Breast epithelium (tissue), 3 donors: ENCODE measurements at regions not wholly inside any gene's neighbourhood (a gene's known extent, or its start where the extent isn't known, plus 50 kb on each side); places are given as distances from the start of the nearest gene placed in this dataset.

Source experiments
- CTCF ChIP-seq, 3 donors: fragments of 450-650 bp; IDR thresholded peaks; one replicate each; pipeline ENCODE4 v1.5.1; 2016 to 2017; ENCODE audit warnings: antibody characterized with exemption in 3 of 3, mild to moderate bottlenecking in 3 of 3, moderate library complexity in 3 of 3
- POLR2AphosphoS5 ChIP-seq, 3 donors: sonication (generic); formaldehyde crosslinking; IDR thresholded peaks; one replicate each; pipeline ENCODE4 v1.6.1; 2017; ENCODE audit warnings: antibody characterized with exemption in 3 of 3

GRCh38 chr4:127534041-127534825 is 98.5 kb upstream of the INTU start:
- TF ChIP-seq CTCF (IDR thresholded peaks at IDR 0.05) (no peak), POLR2AphosphoS5 (IDR thresholded peaks at IDR 0.05) (no peak)
